A673 (cell line): ENCODE measurements at regions not wholly inside any gene's neighbourhood (a gene's known extent, or its start where the extent isn't known, plus 50 kb on each side); places are given as distances from the start of the nearest gene placed in this dataset.

Source experiments
- CTCF ChIP-seq: fragments of 300-800, 200-600 bp; sonication (generic); conservative IDR thresholded peaks from 2 replicates; pipeline ENCODE4 v1.5.1; 2017; ENCODE audit warnings: low read depth, mild to moderate bottlenecking, antibody characterized with exemption, low read length, moderate library complexity, mixed read lengths
- EZH2 ChIP-seq: fragments of 200-600 bp; sonication (generic); IDR thresholded peaks from 2 replicates; pipeline ENCODE4 v1.6.1; 2017; ENCODE audit warnings: borderline replicate concordance, low read depth, mild to moderate bottlenecking, mixed read lengths, antibody characterized with exemption, low read length; ENCODE audit not compliant: poor library complexity, severe bottlenecking

GRCh38 chr2:4338345-4338744 lies 635.0 kb downstream of the DCDC2C start:
- TF ChIP-seq CTCF = no peak
- TF ChIP-seq EZH2 = no peak
